Retinal pigment epithelial cell (primary cell): ENCODE measurements at regions not wholly inside any gene's neighbourhood (a gene's known extent, or its start where the extent isn't known, plus 50 kb on each side); places are given as distances from the start of the nearest gene placed in this dataset.

Source experiments
- DNase-seq: peaks from one replicate; pipeline ENCODE4 v3.0.0-alpha.2; 2010; ENCODE audit warnings: low read depth
- H3K4me3 ChIP-seq: 2 replicates; pipeline ENCODE4 v1.5.1; 2011; ENCODE audit warnings: mild to moderate bottlenecking, low read length, control low read depth, moderate library complexity
- TF ChIP-seq, protein P1 (sequence below): conservative IDR thresholded peaks from 2 replicates; pipeline ENCODE4 v1.5.1; 2011; ENCODE audit warnings: low read depth, low read length, control low read depth, inconsistent platforms

DNA sequence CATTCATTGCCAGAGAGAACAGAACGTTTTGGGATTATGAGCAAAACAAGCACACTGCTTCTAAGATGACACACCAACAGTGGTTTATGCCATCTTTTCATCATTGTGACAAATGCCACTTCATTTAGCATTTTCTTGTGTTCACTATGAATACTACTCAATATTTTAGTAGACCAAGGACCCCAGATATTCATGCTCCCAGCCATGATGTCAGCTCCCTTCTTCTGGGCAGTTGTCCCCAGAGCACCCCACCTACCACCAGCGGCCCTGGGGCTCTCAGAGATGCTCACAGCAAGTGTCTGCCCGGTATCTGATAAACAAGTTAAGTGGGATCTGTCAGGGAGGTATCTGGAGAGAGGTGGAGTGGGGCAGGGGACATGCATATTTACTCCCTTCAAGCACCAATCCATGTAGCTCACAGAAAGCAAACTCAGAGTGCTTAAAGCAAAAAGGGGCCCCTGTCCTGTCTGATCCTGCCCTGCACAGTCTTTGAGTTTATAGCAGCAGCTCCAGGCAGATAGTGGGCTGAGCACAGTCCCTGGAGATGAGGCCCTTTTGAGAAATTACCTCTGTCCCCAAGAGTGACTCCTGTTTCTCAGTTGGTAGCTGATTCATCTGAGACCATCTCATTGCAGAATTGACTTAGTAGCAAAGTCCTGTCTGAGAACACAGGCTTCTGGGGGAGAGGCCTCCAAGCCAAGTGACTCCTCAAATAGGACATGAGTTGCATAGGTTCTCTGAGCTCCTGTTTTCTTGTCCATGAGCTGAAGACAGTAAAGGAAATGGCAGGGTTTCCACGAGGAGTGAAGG is 281.8 kb upstream of the KLF6 start:
- TF ChIP-seq, protein P1, sequence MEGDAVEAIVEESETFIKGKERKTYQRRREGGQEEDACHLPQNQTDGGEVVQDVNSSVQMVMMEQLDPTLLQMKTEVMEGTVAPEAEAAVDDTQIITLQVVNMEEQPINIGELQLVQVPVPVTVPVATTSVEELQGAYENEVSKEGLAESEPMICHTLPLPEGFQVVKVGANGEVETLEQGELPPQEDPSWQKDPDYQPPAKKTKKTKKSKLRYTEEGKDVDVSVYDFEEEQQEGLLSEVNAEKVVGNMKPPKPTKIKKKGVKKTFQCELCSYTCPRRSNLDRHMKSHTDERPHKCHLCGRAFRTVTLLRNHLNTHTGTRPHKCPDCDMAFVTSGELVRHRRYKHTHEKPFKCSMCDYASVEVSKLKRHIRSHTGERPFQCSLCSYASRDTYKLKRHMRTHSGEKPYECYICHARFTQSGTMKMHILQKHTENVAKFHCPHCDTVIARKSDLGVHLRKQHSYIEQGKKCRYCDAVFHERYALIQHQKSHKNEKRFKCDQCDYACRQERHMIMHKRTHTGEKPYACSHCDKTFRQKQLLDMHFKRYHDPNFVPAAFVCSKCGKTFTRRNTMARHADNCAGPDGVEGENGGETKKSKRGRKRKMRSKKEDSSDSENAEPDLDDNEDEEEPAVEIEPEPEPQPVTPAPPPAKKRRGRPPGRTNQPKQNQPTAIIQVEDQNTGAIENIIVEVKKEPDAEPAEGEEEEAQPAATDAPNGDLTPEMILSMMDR: no peak
- no peak overlapping the region for H3K4me3 ChIP-seq
- no peak for DNase-seq

DNA sequence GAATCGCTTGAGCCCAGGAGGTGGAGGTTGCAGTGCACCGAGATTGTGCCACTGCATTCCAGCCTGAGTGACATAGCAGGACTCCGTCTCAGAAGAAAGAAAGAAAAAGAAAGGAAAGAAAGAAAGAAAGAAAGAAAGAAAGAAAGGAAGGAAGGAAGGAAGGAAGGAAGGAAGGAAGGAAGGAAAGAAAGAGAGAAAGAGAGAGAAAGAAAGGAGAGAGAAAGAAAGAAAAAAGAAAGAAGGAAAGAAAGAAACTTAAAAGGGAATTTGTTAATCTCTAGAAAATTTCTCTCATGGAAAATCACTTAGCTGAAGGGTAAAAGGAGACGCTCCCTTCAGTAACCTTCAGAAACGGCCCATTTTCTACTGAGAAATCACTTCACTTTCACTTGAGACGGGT is 279.5 kb upstream of the KLF6 start:
- TF ChIP-seq, protein P1: no peak
- DNase-seq: no peak
- no peak overlapping the region for H3K4me3 ChIP-seq

DNA sequence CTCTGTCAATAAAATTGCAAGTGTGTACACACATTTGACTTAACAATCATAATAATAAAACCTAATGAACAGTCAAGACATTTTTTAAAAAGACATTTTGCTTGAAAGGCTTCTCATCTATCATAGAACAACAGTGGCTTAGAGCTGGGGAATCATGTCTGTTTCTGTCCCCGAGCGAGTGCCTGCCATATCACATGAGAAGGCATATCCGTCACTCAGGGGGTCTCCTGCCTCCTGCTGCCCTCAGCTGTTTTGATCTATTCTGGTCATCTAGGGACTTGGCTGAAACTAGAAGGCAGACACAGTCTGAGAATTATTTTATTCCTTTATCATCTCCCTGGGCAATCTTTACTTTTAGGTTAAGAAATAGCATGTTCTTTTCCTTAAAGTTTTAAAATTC is 278.7 kb upstream of the KLF6 start:
- H3K4me3 ChIP-seq: no peak overlapping the region
- TF ChIP-seq, protein P1: no peak
- DNase-seq: no peak

DNA sequence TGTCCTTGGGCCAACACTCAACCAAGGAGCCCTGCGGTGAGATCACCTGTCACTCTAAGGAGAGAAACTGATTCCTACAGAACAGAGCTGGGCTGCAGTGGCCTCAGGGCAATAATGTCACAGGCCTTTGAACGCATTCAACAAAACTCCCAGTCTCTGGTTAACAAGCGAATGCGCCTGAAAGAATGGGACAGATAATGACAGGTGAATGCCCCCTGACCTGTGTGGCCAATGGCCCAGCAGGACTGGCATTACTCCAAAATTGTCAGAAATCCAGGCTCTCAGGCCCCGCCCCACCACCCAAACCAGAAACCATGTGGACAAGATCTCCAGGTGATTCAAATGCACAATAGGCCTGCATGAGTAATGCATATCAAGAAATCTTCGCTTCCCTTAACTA is 277.7 kb upstream of the KLF6 start:
- no peak overlapping the region for H3K4me3 ChIP-seq
- TF ChIP-seq, protein P1: no peak
- DNase-seq: no peak

DNA sequence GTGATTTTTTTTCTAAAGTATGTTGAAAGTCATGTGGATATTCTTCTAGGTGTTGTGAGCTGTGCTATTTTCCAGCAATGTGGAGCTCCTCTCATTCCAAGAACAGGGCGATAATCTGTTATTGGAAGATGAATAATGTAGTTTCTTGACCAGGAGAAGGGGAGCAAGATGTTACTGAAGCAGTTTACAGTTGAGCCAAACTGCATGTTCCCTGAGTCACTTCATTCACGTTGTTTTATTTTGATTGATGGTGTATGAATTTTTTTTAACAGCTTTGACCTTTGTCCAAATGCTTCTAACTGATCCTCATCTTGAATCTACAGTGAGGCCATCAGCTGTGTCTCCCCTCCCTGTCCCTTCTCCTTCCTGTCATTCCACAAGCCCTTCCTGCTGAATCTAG is 277.1 kb upstream of the KLF6 start:
- H3K4me3 ChIP-seq: no peak overlapping the region
- TF ChIP-seq, protein P1: no peak
- no peak for DNase-seq

DNA sequence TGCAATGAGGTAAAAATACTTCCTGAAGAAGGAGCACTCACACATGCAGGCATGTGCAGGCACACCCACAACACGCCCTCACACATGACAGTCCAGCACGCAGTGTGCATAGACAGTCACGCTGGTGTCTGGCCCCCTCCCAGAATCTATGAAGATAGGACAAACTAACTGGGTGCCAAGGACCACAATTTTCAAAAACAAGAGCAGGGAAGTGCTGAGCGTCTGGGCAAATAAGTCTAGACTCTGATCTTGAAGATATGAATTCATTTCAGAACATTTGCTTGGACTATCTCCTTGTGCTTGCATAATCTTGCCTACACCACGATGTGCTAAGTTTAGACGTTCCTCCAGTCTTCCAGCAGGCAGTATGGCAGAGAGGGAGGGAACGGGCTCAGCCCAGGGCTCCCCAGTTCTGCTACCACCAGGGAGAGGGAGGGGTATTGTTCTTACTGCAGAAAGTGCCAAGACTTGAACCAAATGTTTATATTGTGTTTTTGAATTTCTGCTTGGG is 276.5 kb upstream of the KLF6 start:
- TF ChIP-seq, protein P1: no peak
- DNase-seq: no peak
- no peak overlapping the region for H3K4me3 ChIP-seq
